NCI-H2081 treated with DMSO at 0.1 percent for 48 hours (cell line): ENCODE measurements at regions not wholly inside any gene's neighbourhood (a gene's known extent, or its start where the extent isn't known, plus 50 kb on each side); places are given as distances from the start of the nearest gene placed in this dataset.

ENCODE experiments used
- DNase-seq: peaks from one replicate; lab custom pipeline; 2025; lab: John Stamatoyannopoulos, UW

GRCh38 chr1:199701726-199702125 lies 325.8 kb upstream of the NR5A2 start:
- no peak for DNase-seq

- DNase-seq = no peak
These were observed 323.3 kb upstream of the NR5A2 start for GRCh38 chr1:199704231-199704630.

GRCh38 chr1:199705825-199706224 lies 321.7 kb upstream of the NR5A2 start:
- no peak for DNase-seq

DNA sequence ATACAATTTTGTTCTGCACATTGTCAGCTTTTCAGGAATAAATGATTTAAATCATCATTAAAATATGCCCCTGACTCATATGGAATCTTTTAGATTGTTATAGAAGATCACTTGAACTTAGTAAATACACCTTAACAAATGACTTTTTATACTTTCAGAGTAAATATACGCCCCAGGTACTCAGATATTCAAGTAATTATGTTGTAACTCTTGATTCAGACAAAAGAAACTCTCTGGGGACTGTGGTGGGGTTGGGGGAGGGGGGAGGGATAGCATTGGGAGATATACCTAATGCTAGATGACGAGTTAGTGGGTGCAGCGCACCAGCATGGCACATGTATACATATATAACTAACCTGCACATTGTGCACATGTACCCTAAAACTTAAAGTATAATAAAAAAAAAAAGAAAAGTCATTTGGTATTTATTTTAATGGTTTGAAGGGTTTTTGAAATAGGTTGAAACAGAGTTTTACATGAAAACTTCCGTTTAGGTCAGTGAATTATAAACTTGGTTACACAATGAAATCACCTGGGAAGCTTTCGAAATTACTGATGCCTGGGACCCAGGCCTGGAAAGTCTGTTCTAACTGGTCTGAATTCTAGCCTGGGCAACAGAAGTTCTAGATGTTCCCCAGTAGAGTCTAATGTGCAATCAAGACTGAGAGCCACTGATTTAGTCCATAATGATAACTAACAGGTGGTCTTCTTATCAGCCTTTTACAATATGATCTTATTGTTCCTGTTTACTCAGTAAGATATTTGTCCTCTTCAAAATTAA lies 320.5 kb upstream of the NR5A2 start:
- no peak for DNase-seq

DNA sequence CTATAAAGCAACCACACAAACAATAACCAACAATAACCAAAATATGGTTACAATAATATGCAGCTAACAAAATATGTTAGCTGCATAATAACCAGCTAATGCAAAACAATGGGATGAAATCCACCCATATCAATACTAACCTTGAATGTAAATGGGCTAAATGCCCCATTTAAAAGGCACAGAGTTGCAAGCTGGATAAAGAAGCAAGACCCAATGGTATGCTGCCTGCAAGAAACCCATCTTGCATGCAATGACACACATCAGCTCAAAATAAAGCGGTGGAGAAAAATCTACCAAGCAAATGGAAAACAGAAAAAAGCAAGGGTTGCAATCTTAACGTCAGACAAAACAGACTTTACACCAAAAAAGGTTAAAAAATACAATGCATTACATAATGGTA lies 316.5 kb upstream of the NR5A2 start:
- DNase-seq = no peak

DNA sequence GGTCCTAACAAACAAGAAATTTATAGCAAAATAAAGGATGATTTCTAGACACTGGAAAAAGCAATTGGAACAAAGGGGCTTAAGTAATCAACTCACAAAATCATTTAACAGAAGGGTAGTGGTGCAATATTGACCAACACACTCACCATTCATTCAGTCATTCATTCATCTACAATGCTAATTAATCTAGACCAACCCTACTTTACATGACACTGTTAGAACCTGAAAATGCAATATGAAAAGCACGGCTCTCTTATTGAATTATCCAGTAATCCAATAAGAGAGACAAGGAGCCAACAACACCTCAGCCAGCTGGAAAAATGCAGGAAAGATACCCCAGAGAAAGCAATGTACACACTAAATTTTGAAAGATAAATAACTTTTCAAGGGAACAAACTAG lies 310.8 kb upstream of the NR5A2 start:
- DNase-seq = no peak

GRCh38 chr1:199719156-199719842 lies 308.2 kb upstream of the NR5A2 start:
- DNase-seq = no peak

DNA sequence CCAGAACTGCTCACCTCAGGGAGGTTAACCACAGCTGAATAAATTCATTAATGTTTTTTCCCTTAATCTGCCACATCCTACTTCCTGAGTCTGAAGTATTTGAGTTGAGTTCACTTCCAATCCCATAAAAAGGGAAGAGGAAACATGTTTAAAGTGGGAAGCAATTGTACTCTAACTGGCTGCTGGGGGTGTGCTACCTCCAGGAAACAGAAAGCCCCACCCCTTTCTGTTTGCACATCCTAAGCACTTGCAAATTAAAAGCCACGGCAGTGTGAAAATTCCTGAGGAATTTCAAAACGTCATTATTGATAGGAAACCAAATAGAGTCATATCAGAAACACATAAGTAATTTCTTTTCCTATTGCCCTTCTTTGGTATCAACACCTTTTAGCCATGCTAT lies 307.0 kb upstream of the NR5A2 start:
- DNase-seq = no peak

DNA sequence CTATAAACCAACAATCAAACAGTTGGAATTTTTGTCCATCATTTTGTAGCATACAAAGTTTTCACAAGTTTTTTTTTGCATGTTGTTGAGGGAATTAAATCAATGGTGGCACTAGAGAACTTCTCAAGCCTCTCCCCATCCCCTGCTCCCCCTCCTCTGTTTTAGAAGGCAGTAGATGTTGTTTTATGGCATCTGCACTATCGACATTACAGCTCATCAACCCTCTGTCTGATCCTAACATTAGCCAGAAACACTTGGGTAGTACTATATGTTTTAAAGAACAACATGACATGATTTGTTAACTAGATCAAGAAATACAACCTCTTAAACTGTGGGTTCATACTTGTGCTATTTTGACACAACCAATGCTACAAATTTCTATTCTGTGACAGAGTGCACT lies 306.5 kb upstream of the NR5A2 start:
- no peak for DNase-seq

- DNase-seq = no peak
These were observed 304.1 kb upstream of the NR5A2 start for GRCh38 chr1:199723250-199723956.

GRCh38 chr1:199724049-199724448 lies 303.5 kb upstream of the NR5A2 start:
- no peak for DNase-seq

DNA sequence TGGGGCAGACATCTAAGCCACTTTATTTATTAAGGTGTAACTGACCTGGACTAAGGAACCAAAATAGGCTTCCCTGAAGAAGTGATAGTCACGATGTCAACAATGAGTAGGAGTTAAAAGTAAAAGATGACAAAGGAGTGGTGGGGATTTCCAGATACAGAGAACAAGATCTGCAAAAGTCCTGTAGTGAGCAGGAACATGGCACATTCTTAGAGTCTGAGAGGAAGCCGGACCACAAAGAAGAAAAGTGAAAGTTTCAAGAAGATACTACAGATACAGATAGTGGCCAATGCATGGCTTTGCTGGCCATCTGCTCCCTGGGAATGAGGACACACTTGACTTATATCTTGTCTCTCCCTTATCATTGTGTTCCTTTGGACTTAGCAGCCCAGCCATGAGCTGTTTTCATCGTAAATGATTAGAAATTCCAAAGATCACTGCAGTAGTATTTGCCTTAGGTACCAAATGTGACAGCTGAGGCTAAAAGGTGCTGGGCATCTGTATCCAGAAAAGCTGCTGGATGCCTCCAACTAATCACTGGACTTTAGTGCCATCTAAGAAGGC lies 302.4 kb upstream of the NR5A2 start:
- DNase-seq = no peak

DNA sequence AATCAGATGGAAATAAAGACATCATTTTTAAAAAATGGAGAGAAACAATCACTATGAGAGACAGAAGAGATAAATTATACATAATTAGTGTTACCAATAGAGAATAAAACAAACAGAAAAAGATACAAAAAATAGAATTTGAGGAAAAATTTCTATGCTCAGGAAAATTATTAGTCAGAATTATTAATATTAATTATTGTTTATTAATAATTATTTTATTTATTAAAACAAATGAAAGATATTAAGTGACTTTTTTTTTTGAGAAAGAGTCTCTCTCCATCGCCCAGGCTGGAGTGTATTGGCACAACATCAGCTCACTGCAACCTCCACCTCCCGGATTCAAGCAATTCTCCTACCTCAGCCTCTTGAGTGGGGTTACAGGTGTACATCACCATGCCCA lies 299.8 kb upstream of the NR5A2 start:
- DNase-seq = no peak

DNA sequence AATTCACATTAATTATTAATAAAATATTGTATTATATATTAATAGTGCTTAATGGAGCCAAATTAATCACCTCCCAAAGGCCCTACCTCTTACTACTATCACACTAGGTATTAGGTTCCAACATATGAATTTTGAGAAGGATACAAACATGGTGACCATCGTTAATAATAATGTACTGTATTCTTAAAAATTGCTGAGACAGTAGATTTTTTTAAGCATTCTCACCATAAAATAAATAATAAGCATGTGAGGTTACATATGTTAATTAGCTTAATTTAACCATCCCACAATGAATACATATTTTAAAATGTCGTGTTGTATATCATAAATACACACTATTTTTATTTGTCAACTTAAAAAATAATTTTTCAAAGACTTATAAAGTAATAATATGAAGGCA lies 299.2 kb upstream of the NR5A2 start:
- no peak for DNase-seq

- no peak for DNase-seq
These were observed 294.4 kb upstream of the NR5A2 start for GRCh38 chr1:199733125-199733524.

- DNase-seq = no peak
These were observed 293.3 kb upstream of the NR5A2 start for GRCh38 chr1:199734186-199734585.

DNA sequence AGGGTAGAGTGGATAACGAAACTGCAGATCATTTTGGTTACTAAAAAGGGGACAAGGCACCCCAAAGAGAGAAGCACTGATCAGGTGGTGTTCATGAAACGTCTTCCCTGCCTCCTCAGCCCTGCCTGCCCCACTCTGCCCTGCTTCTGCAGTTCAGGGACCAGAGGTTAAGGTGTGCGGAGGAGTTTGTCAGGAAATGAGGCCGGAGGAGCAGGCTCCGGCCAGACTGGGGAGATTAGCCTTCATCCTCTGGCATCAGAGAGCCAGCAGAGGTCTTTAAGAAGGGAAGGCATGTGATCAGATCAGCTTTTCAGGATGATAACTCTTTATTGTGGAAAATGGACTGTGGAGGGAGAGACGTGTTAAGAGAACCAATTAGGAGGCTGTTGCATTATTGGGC lies 291.9 kb upstream of the NR5A2 start:
- no peak for DNase-seq

GRCh38 chr1:199736646-199737045 lies 290.9 kb upstream of the NR5A2 start:
- DNase-seq = no peak

GRCh38 chr1:199741586-199741985 lies 285.9 kb upstream of the NR5A2 start:
- DNase-seq = no peak

DNA sequence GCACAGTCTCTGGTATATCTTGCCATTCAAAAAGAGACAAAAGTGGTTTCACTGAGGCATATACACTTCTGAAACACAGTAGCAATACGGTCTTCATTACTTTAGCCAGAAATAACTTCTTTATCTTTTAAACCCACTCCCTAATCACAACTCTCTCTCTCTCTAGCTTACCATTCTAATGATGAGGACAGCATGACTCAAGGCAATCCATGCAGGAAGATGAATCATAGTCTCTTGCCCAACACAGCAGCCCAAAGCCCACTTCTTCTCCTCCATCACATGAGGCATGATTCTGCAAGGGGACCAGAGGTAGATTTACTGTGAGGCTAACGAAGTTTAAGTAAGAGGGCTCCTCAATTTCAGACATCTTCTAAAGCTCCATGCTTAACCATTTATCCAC lies 285.0 kb upstream of the NR5A2 start:
- DNase-seq = no peak

GRCh38 chr1:199743227-199743626 lies 284.3 kb upstream of the NR5A2 start:
- DNase-seq = no peak

DNA sequence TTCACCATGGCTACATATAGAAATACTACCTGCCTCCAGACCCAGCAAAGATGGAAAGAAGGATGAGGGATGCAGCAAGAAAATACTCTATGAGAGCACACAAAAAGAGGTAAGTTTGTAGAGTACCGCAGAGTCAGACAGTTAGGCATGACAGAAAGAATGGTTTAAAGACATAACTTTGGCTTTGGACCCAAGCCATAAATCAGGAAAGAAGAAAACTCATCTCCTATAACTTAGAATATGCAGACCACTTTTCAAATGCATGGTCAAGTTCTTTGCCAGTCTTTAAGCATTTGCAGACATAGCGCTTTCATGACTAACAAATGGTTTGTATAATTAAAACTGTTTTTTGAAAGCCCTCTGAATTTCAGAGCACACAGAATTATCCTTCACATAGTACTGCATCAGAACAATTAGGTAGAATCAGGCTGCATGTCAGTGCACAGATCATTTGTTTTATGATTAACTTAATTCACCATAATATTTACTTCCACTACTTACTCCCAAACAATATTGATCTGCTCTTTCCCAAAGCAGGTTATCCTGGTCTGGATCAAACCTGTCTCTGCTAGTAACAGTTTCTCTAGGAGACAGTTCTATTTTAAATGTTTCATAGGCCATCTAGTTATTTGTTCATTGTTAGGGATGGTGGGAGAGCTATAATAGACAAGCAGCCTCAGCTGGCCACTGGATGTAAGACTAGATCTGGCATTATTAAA lies 280.7 kb upstream of the NR5A2 start:
- DNase-seq = no peak
